Activated CD4-positive, alpha-beta T cell treated with anti-CD3 and anti-CD28 coated beads, Interleukin-2, amount 50 U/mL, for 4 hours (primary cell): ENCODE measurements at regions not wholly inside any gene's neighbourhood (a gene's known extent, or its start where the extent isn't known, plus 50 kb on each side); places are given as distances from the start of the nearest gene placed in this dataset.
"Not testable (repeated sequence)": the region's sequence is repeated elsewhere in the genome, so short reads cannot be mapped to it uniquely, and the experiment has no call there.

Experiments
- DNase-seq, 2 experiments: peaks; one replicate each; pipeline ENCODE4 v3.0.0-alpha.2; 2020

- no peak for DNase-seq
These were observed 208.8 kb upstream of the ADRA1D start for GRCh38 chr20:4457566-4458543.

DNA sequence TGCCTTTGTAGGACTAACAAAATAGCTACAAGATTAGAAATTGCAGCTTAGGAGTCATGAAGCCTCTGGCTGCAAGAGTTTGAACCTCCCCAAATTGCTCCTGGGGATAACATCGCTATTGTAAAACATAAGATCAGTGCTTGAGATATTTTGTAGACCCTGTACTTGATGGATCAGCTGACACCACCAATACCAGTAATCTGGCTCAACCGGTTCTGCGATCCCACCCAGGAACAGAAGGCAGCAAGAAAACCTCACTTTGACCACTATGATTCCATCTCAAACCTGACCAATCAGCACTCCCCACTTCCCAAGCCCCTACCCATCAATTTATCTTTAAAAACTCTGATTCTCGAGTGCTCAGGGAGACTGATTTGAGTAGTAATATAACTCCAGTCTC is 206.9 kb upstream of the ADRA1D start:
- no peak for DNase-seq

DNA sequence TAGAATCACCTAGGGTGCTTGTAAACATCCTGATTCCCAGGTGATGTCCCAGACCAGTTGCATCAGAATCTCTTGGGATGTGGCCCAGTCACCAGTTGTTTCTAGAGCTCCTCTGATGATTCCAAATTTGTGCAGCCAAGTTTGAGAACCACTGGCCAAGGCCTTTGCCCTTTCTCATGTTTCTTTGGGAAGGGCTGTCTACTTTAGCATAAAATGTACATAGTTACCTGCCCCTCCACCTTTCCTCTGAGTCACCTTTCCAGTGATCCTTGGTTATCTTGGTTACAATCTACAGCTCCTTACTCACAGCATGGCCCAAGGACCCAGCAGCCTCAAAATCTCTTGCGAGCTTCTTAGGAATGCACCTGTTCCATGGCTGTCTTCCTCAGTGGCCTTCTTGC is 206.2 kb upstream of the ADRA1D start:
- no peak for DNase-seq

GRCh38 chr20:4454111-4454510 is 205.0 kb upstream of the ADRA1D start:
- DNase-seq = no peak

- no peak for DNase-seq
These were observed 204.3 kb upstream of the ADRA1D start for GRCh38 chr20:4453359-4453758.

- DNase-seq = no peak
These were observed 202.5 kb upstream of the ADRA1D start for GRCh38 chr20:4451487-4452081.

GRCh38 chr20:4449957-4450715 is 201.0 kb upstream of the ADRA1D start:
- DNase-seq = no peak

- DNase-seq = no peak
These were observed 196.7 kb upstream of the ADRA1D start for GRCh38 chr20:4445784-4446183.

- DNase-seq = no peak
These were observed 196.2 kb upstream of the ADRA1D start for GRCh38 chr20:4445331-4445730.

GRCh38 chr20:4444404-4444803 is 195.3 kb upstream of the ADRA1D start:
- no peak for DNase-seq

GRCh38 chr20:4443016-4443415 is 193.9 kb upstream of the ADRA1D start:
- no peak for DNase-seq

DNA sequence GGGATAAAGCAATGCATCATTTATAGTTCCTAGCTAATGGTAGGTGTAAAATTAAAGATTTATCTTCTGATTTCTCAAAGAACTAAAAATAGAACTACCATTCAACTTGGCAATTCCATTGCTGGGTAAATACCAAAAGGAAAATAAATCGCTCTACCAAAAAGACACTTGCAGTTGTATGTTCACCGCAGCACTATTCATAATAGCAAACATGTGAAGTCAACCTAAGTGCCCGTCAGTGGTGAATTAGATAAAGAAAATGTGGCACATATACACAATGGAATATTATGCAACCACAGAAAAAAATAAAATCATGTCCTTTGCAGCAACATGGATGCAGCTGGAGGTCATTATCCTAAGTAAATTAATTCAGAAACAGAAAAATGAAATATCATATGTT is 192.8 kb upstream of the ADRA1D start:
- DNase-seq = no peak

DNA sequence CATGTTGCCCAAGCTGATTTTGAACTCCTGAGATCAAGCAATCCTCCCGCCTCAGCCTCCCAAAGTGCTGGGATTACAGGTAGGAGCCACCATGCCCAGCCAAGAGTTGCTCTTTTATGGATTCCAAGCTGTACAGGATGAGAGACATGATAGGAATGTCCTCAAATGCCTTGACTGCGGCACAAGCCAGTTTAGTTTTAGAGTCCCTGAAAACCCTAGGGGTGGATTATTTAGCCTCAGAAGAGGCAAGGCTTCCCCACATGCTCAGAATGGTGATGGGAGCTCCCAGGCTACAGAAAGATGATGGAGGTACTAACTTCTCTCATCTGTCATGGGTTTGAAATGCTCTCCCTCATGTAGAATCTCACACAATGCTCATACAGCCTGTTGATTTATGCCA is 192.1 kb upstream of the ADRA1D start:
- DNase-seq = no peak

- no peak for DNase-seq
These were observed 190.4 kb upstream of the ADRA1D start for GRCh38 chr20:4439461-4439860.

GRCh38 chr20:4437131-4437530 is 188.0 kb upstream of the ADRA1D start:
- no peak for DNase-seq

- no peak for DNase-seq
These were observed 186.8 kb upstream of the ADRA1D start for GRCh38 chr20:4435671-4436455.

DNA sequence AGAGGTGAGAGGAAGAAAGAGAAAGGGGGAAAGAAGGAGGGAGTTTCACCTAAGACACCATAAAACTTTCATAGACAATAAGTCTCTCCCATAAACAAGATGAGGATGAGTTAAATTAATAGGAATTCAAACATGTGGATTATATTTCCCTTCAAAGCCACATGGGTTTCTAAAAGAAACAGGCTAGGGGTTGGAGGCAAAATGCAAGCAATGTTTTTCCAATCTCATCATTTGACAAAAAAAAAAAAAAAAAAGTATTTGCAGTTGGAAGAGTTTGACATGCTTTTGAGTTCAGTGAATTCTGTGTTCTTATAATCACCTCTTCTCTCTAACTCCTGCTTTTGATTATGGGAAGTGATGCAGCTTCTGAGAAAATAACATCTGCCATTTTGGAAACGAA is 186.1 kb upstream of the ADRA1D start:
- DNase-seq = no peak

DNA sequence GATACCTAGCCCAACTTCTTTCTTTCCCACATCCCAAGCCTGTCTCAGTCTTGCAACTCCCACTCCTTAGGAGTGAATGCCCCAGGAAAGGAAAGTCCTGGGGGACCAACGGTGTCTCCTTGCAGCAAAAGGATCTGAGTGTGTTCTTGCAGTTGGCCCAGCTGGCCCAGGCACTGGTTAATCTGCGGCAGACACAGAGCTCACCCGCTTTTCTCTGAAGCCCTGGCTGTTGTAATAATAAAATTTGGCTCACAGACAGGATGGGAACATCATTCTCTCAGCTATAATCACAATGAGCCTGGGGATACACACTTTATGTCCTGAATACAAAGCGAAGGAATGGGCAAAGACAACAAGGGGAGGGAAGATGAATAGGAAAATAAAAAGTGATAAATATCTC is 185.6 kb upstream of the ADRA1D start:
- no peak for DNase-seq

DNA sequence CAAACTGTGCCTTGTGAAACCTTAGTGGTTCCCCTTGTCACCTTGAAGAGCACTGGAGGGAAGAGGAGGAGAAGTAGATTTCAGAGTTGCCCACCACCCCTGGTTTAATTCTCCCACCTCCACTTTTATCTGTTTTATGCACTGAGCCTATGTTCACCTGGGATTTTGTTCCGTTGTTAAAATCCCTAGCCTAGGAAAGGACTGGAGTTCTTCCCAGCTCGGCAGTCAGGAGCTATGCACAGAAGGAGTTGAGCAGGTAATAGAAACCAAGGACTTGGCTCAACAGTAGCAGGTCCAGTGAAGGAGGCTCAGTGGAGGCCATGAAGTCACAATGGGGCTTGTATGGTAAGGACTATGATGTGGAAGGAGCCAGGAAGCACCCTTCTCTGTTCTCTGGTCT is 182.4 kb upstream of the ADRA1D start:
- DNase-seq = no peak

- not testable (repeated sequence) for DNase-seq
These were observed 181.7 kb upstream of the ADRA1D start for GRCh38 chr20:4430826-4431225.

DNA sequence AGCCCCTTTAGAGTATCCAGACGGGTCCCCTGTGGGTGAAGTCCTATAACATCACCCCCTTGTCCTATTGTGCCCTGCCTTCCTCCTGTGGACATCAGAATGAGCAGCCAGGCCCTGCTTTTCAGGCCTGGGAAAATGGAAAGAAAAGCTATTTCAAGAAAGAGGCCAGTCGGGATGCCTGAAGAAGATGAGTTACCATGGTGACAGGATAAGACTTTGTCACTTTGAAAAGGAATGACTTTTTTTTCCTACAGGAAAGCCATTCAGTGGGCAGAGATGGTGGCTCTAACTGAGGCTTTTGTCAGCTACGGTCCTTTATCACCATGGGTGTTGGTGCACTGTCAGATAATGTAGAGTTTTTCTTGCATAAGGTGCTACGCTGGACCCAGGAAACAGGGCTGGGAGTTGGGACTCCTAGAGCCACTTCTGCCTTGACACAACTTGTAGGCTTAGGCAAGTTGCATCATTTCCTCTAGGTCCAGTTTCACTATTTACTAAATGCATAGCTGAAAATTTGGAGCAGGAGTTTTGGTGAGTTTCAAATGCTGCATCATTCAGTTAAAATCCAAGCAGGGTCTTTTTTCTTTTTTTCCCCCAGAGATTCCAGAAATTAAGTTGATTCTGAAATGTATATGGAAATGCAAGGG is 179.0 kb upstream of the ADRA1D start:
- no peak for DNase-seq

DNA sequence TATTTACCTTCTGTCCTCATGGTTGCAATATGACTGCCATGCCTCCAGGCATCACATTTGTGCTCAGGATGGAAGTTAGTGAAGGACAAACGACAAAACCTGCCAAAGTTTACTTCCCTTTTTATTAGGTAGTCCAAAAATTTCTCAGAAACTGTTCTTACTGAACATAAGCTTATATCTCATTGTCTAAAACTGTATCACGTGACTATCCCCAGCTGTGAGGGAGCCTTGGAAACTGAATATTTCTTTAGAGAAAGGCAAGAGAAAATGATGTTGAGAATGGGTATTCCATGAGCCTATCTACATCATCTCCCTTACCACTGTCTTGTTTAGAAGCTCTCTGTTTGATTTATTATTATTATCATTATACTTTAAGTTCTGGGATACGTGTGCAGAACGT is 169.1 kb upstream of the ADRA1D start:
- no peak for DNase-seq
